HL-60 (cell line): ENCODE measurements at regions not wholly inside any gene's neighbourhood (a gene's known extent, or its start where the extent isn't known, plus 50 kb on each side); places are given as distances from the start of the nearest gene placed in this dataset.

Source experiments
- CTCF ChIP-seq: IDR thresholded peaks from one replicate; pipeline ENCODE4 v1.5.1; 2011; ENCODE audit warnings: low read length, control low read depth, inconsistent platforms; ENCODE audit not compliant: insufficient read depth
- TF ChIP-seq, protein P1 (sequence below): IDR thresholded peaks from 2 replicates; pipeline ENCODE4 v1.6.1; 2012; ENCODE audit warnings: low read depth; ENCODE audit not compliant: insufficient replicate concordance

- TF ChIP-seq CTCF = no peak
- TF ChIP-seq, protein P1, sequence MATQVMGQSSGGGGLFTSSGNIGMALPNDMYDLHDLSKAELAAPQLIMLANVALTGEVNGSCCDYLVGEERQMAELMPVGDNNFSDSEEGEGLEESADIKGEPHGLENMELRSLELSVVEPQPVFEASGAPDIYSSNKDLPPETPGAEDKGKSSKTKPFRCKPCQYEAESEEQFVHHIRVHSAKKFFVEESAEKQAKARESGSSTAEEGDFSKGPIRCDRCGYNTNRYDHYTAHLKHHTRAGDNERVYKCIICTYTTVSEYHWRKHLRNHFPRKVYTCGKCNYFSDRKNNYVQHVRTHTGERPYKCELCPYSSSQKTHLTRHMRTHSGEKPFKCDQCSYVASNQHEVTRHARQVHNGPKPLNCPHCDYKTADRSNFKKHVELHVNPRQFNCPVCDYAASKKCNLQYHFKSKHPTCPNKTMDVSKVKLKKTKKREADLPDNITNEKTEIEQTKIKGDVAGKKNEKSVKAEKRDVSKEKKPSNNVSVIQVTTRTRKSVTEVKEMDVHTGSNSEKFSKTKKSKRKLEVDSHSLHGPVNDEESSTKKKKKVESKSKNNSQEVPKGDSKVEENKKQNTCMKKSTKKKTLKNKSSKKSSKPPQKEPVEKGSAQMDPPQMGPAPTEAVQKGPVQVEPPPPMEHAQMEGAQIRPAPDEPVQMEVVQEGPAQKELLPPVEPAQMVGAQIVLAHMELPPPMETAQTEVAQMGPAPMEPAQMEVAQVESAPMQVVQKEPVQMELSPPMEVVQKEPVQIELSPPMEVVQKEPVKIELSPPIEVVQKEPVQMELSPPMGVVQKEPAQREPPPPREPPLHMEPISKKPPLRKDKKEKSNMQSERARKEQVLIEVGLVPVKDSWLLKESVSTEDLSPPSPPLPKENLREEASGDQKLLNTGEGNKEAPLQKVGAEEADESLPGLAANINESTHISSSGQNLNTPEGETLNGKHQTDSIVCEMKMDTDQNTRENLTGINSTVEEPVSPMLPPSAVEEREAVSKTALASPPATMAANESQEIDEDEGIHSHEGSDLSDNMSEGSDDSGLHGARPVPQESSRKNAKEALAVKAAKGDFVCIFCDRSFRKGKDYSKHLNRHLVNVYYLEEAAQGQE = no peak
Measured at GRCh38 chr11:112563808-112564207, 303.1 kb upstream of the PLET1 start.
